ENCODE measurements at regions not wholly inside any gene's neighbourhood (a gene's known extent, or its start where the extent isn't known, plus 50 kb on each side); places are given as distances from the start of the nearest gene placed in this dataset.

DNA sequence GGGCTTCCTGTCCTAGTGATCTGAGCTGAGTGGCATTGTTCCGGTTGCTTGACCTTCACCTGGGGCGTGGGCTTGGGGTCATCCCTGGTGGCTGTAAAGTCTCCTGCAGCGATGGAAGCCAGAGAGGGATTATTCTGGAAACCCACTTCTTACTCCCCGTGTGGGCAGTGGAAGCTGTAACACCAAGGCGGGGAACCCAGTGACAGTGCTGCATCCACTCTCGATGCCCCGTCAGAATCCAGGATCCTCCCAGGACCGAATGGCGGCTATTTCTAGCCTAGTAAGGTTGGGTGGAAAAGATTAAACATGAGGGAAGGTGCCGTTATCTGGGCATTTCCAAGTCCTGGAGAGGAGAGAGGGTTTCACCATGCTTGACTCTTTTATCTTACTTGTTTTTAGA, 280.6 kb downstream of the ZNF536 start:
- Mint-ChIP-seq H3K4me3 (no peak overlapping the region), H3K27me3 (ENCODE audit: insufficient read depth, low read depth, poor library complexity) (peaks cover 9% of the 10 kb centered on the region)
- no peak for ATAC-seq

More for the DNA sequence above, 280.6 kb downstream of the ZNF536 start:
- no peaks in the 10 kb centered on the region for H3K79me2 ChIP-seq (replicated peaks; ENCODE audit: insufficient read depth)
- no peaks in the 10 kb centered on the region for H4K20me1 ChIP-seq (replicated peaks; ENCODE audit: insufficient read depth)
- no peak overlapping the region for H3K4me2 ChIP-seq
- Mint-ChIP-seq H3K27ac (no peak overlapping the region), H3K9me3 (no peaks in the 10 kb centered on the region), H3K4me1 (peaks cover 27% of the 10 kb centered on the region), H3K36me3 (ENCODE audit: low read depth) (no peaks in the 10 kb centered on the region)
- H3K9me2 ChIP-seq (ENCODE audit: insufficient read depth) = no peaks in the 10 kb centered on the region
- no peak for TF ChIP-seq STAT1 (IDR thresholded peaks at IDR 0.05; ENCODE audit: unreplicated experiment)
- TF ChIP-seq EZH2 (IDR thresholded peaks at IDR 0.05; ENCODE audit: low read depth, unreplicated experiment) = no peak
- TF ChIP-seq, protein P1, sequence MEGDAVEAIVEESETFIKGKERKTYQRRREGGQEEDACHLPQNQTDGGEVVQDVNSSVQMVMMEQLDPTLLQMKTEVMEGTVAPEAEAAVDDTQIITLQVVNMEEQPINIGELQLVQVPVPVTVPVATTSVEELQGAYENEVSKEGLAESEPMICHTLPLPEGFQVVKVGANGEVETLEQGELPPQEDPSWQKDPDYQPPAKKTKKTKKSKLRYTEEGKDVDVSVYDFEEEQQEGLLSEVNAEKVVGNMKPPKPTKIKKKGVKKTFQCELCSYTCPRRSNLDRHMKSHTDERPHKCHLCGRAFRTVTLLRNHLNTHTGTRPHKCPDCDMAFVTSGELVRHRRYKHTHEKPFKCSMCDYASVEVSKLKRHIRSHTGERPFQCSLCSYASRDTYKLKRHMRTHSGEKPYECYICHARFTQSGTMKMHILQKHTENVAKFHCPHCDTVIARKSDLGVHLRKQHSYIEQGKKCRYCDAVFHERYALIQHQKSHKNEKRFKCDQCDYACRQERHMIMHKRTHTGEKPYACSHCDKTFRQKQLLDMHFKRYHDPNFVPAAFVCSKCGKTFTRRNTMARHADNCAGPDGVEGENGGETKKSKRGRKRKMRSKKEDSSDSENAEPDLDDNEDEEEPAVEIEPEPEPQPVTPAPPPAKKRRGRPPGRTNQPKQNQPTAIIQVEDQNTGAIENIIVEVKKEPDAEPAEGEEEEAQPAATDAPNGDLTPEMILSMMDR (conservative IDR thresholded peaks at IDR 0.05; ENCODE audit: low read depth in 2 of 2) = no peak
- no peak for TF ChIP-seq ZNF114 (CRISPR knock-in tag; IDR thresholded peaks at IDR 0.05)
- no peak for TF ChIP-seq ZNF462 (CRISPR knock-in tag; IDR thresholded peaks at IDR 0.05)
- TF ChIP-seq ZNF331 (CRISPR knock-in tag; IDR thresholded peaks at IDR 0.05; ENCODE audit: low read depth) = no peak
- TF ChIP-seq, protein P2, sequence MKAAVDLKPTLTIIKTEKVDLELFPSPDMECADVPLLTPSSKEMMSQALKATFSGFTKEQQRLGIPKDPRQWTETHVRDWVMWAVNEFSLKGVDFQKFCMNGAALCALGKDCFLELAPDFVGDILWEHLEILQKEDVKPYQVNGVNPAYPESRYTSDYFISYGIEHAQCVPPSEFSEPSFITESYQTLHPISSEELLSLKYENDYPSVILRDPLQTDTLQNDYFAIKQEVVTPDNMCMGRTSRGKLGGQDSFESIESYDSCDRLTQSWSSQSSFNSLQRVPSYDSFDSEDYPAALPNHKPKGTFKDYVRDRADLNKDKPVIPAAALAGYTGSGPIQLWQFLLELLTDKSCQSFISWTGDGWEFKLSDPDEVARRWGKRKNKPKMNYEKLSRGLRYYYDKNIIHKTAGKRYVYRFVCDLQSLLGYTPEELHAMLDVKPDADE (IDR thresholded peaks at IDR 0.05) = no peak
- TF ChIP-seq CREB1 (CRISPR knock-in tag; IDR thresholded peaks at IDR 0.05; ENCODE audit: low read depth) = no peak
- TF ChIP-seq REST (IDR thresholded peaks at IDR 0.05; ENCODE audit: unreplicated experiment) = no peak
- TF ChIP-seq EZH2phosphoT487 (IDR thresholded peaks at IDR 0.05; ENCODE audit: unreplicated experiment) = no peak
- no peak for TF ChIP-seq JUNB (IDR thresholded peaks at IDR 0.05; ENCODE audit: unreplicated experiment)
- TF ChIP-seq POLR2AphosphoS5 (IDR thresholded peaks at IDR 0.05; ENCODE audit: low read depth) = no peak
- no peak for TF ChIP-seq NANOG (IDR thresholded peaks at IDR 0.05; ENCODE audit: borderline replicate concordance)
- H3F3A ChIP-seq (replicated peaks; ENCODE audit: low read depth) = no peaks in the 10 kb centered on the region
- H2AFZ ChIP-seq = no peak overlapping the region
- no peaks in the 10 kb centered on the region for H3K27me3 ChIP-seq (ENCODE audit: insufficient read depth)
- peaks cover 13% of the 10 kb centered on the region for H3K4me1 ChIP-seq (ENCODE audit: insufficient read depth)
- H3K36me3 ChIP-seq (ENCODE audit: insufficient read depth) = no peaks in the 10 kb centered on the region
- DNase-seq (ENCODE audit: low spot score) = no peak
- H3K27ac ChIP-seq (ENCODE audit: low read depth) = no peak overlapping the region
- no peak overlapping the region for H3K4me3 ChIP-seq
